ENCODE measurements at regions not wholly inside any gene's neighbourhood (a gene's known extent, or its start where the extent isn't known, plus 50 kb on each side); places are given as distances from the start of the nearest gene placed in this dataset.

- DNase-seq (ENCODE audit: low spot score): no peak
Measured at GRCh38 chr12:89256060-89256459, 96.2 kb downstream of the DUSP6 start.

- no peak for DNase-seq (ENCODE audit: low spot score)
Measured at GRCh38 chr12:89253488-89253887, 98.8 kb downstream of the DUSP6 start.

- no peak for DNase-seq (ENCODE audit: low spot score)
Measured at GRCh38 chr12:89252284-89252683, 100.0 kb downstream of the DUSP6 start.

- DNase-seq (ENCODE audit: low spot score): no peak
Measured at GRCh38 chr12:89251342-89252271, 100.7 kb downstream of the DUSP6 start.

- DNase-seq (ENCODE audit: low spot score): no peak
Measured at GRCh38 chr12:89250636-89251035, 101.7 kb downstream of the DUSP6 start.

- DNase-seq (ENCODE audit: low spot score): no peak
Measured at GRCh38 chr12:89250213-89250612, 102.1 kb downstream of the DUSP6 start.

- DNase-seq (ENCODE audit: low spot score): no peak
Measured at GRCh38 chr12:89247967-89248366, 104.3 kb downstream of the DUSP6 start.

- DNase-seq (ENCODE audit: low spot score): no peak
Measured at GRCh38 chr12:89247541-89247942, 104.8 kb downstream of the DUSP6 start.

GRCh38 chr12:89245090-89245489, 107.2 kb downstream of the DUSP6 start:
- DNase-seq (ENCODE audit: low spot score): no peak

- DNase-seq (ENCODE audit: low spot score): no peak
Measured at GRCh38 chr12:89244536-89244935, 107.8 kb downstream of the DUSP6 start.

- DNase-seq (ENCODE audit: low spot score): no peak
Measured at GRCh38 chr12:89243771-89244170, 108.5 kb downstream of the DUSP6 start.

GRCh38 chr12:89239534-89239933, 112.8 kb downstream of the DUSP6 start:
- no peak for DNase-seq (ENCODE audit: low spot score)

GRCh38 chr12:89238593-89238992, 113.7 kb downstream of the DUSP6 start:
- DNase-seq (ENCODE audit: low spot score): no peak

- no peak for DNase-seq (ENCODE audit: low spot score)
Measured at GRCh38 chr12:89237763-89238162, 114.5 kb downstream of the DUSP6 start.

GRCh38 chr12:89236748-89237383, 115.4 kb downstream of the DUSP6 start:
- no peak for DNase-seq (ENCODE audit: low spot score)

GRCh38 chr12:89236237-89236636, 116.1 kb downstream of the DUSP6 start:
- DNase-seq (ENCODE audit: low spot score): no peak

- DNase-seq (ENCODE audit: low spot score): no peak
Measured at GRCh38 chr12:89235189-89235993, 116.9 kb downstream of the DUSP6 start.

- DNase-seq (ENCODE audit: low spot score): no peak
Measured at GRCh38 chr12:89234324-89235114, 117.8 kb downstream of the DUSP6 start.

GRCh38 chr12:89231686-89232085, 120.6 kb downstream of the DUSP6 start:
- DNase-seq (ENCODE audit: low spot score): no peak

GRCh38 chr12:89230376-89231315, 121.7 kb downstream of the DUSP6 start:
- no peak for DNase-seq (ENCODE audit: low spot score)

GRCh38 chr12:89228491-89228890, 123.8 kb downstream of the DUSP6 start:
- no peak for DNase-seq (ENCODE audit: low spot score)

All from cerebellar cortex (tissue), 1 donor.